ENCODE measurements at regions not wholly inside any gene's neighbourhood (a gene's known extent, or its start where the extent isn't known, plus 50 kb on each side); places are given as distances from the start of the nearest gene placed in this dataset.

- TF ChIP-seq CTCF (IDR thresholded peaks at IDR 0.05; ENCODE audit: extremely low read depth in 1 of 2, insufficient read depth in 1 of 2, low read depth in 1 of 2, low read length in 2 of 2) (no peak), JUN (IDR thresholded peaks at IDR 0.05; ENCODE audit: borderline replicate concordance, insufficient read depth, insufficient read length, low read depth) (no peak)
These were observed 439.7 kb downstream of the RND3 start for GRCh38 chr2:150047620-150048222.
